Fibroblast of mammary gland (primary cell): ENCODE measurements at regions not wholly inside any gene's neighbourhood (a gene's known extent, or its start where the extent isn't known, plus 50 kb on each side); places are given as distances from the start of the nearest gene placed in this dataset.

Experiments
- DNase-seq: peaks from one replicate; pipeline ENCODE4 v3.0.0-alpha.2; 2010; ENCODE audit warnings: low read depth
- H3K4me3 ChIP-seq: 2 replicates; pipeline ENCODE4 v1.5.1; 2011; ENCODE audit warnings: low read depth, mild to moderate bottlenecking, low read length, moderate library complexity; ENCODE audit not compliant: control insufficient read depth
- CTCF ChIP-seq: conservative IDR thresholded peaks from 2 replicates; pipeline ENCODE4 v1.5.1; 2011; ENCODE audit warnings: low read depth, low read length, inconsistent platforms; ENCODE audit not compliant: control insufficient read depth, insufficient read depth

GRCh38 chr4:33160126-33160525, 2440.0 kb downstream of the PCDH7 start:
- TF ChIP-seq CTCF: peak; percentile 83
- H3K4me3 ChIP-seq: no peak overlapping the region
- DNase-seq: peak; percentile 71

- no peak for DNase-seq
- TF ChIP-seq CTCF: no peak
- no peak overlapping the region for H3K4me3 ChIP-seq
These were observed 2441.0 kb downstream of the PCDH7 start for GRCh38 chr4:33161202-33161601.

GRCh38 chr4:33162122-33162521, 2442.0 kb downstream of the PCDH7 start:
- DNase-seq: peak; percentile 6
- H3K4me3 ChIP-seq: no peak overlapping the region
- TF ChIP-seq CTCF: no peak

GRCh38 chr4:33171873-33172525, 2451.8 kb downstream of the PCDH7 start:
- H3K4me3 ChIP-seq: no peak overlapping the region
- DNase-seq: no peak
- no peak for TF ChIP-seq CTCF

GRCh38 chr4:33176566-33176965, 2456.4 kb downstream of the PCDH7 start:
- DNase-seq: no peak
- no peak for TF ChIP-seq CTCF
- no peak overlapping the region for H3K4me3 ChIP-seq

- no peak for TF ChIP-seq CTCF
- no peak overlapping the region for H3K4me3 ChIP-seq
- no peak for DNase-seq
These were observed 2464.6 kb downstream of the PCDH7 start for GRCh38 chr4:33184657-33185290.
